ENCODE measurements at regions not wholly inside any gene's neighbourhood (a gene's known extent, or its start where the extent isn't known, plus 50 kb on each side); places are given as distances from the start of the nearest gene placed in this dataset.

- DNase-seq (ENCODE audit: low read depth, low spot score), result no peak
- H3K36me3 ChIP-seq (ENCODE audit: control insufficient read depth in 2 of 2, extremely low read depth in 1 of 2, insufficient read depth in 2 of 2, low read length in 2 of 2), result no peaks in the 10 kb centered on the region
- H3K9me3 ChIP-seq (replicated peaks; ENCODE audit: control insufficient read depth, insufficient read depth, low read length), result no peaks in the 10 kb centered on the region
- no peak overlapping the region for H2AFZ ChIP-seq (ENCODE audit: low read depth, low read length)
- CTCF ChIA-PET, result no interaction called here
- H4K20me1 ChIP-seq (replicated peaks; ENCODE audit: control insufficient read depth, extremely low read depth, insufficient read depth, low read length), result peaks cover 2% of the 10 kb centered on the region
- no peak overlapping the region for H3K27ac ChIP-seq (ENCODE audit: insufficient read depth, low read depth, low read length)
- dilution Hi-C loops (cut with MboI; ENCODE audit: extremely low pct_ligation_motif_present, low sequenced_read_pairs) (no loop called here), intact Hi-C loops (cut with micrococcal nuclease) (no loop called here)
- no peak overlapping the region for H3K9ac ChIP-seq (replicated peaks; ENCODE audit: extremely low read depth, insufficient read depth, low read length)
- BruUV-seq (replicated peaks), result no TSS peak
- no peak overlapping the region for H3K4me3 ChIP-seq (replicated peaks in 1 of 3; ENCODE audit: insufficient read depth in 1 of 3, low read depth in 1 of 3, low read length in 3 of 3)
- H3K4me1 ChIP-seq (ENCODE audit: control insufficient read depth, extremely low read depth, insufficient read depth, low read length), result no peaks in the 10 kb centered on the region
- no peaks in the 10 kb centered on the region for H3K9me1 ChIP-seq (replicated peaks; ENCODE audit: control insufficient read depth, extremely low read depth, insufficient read depth, low read length)
- H3K4me2 ChIP-seq (ENCODE audit: insufficient read depth, low read length), result no peak overlapping the region
- TF ChIP-seq JUN (IDR thresholded peaks at IDR 0.05; ENCODE audit: borderline replicate concordance, insufficient read depth, insufficient read length, low read depth) (no peak), POLR2AphosphoS5 (IDR thresholded peaks at IDR 0.05; ENCODE audit: insufficient read depth, low read depth, low read length) (no peak), GATA2 (IDR thresholded peaks at IDR 0.05; ENCODE audit: insufficient read depth, insufficient read length, low read depth, low read length) (no peak), POLR2A (IDR thresholded peaks at IDR 0.05; ENCODE audit: low read depth, low read length) (no peak), FOS (IDR thresholded peaks at IDR 0.05; ENCODE audit: borderline replicate concordance, insufficient read depth, low read length) (no peak), CTCF (IDR thresholded peaks at IDR 0.05; ENCODE audit: extremely low read depth in 1 of 2, insufficient read depth in 1 of 2, low read depth in 1 of 2, low read length in 2 of 2) (no peak), MAX (IDR thresholded peaks at IDR 0.05; ENCODE audit: insufficient read depth, insufficient read length) (no peak), MYC (IDR thresholded peaks at IDR 0.05; ENCODE audit: low read depth, low read length) (no peak), EZH2 (IDR thresholded peaks at IDR 0.05; ENCODE audit: borderline replicate concordance, low read depth, low read length, severe bottlenecking) (no peak)
- POLR2A ChIA-PET, result no interaction called here
- no peaks in the 10 kb centered on the region for H3K27me3 ChIP-seq (ENCODE audit: control insufficient read depth in 2 of 2, insufficient read depth in 2 of 2, low read length in 2 of 2)
- H3K79me2 ChIP-seq (ENCODE audit: control insufficient read depth, insufficient read depth, low read length), result no peaks in the 10 kb centered on the region
- no peak for FAIRE-seq
These were observed 53.7 kb upstream of the METRNL start for GRCh38 chr17:83025636-83026280.
